ENCODE measurements at regions not wholly inside any gene's neighbourhood (a gene's known extent, or its start where the extent isn't known, plus 50 kb on each side); places are given as distances from the start of the nearest gene placed in this dataset.

- no peak for TF ChIP-seq HDGF (IDR thresholded peaks at IDR 0.05)
- TF ChIP-seq CTCF (IDR thresholded peaks at IDR 0.05 in 2 of 3, conservative IDR thresholded peaks at IDR 0.05 in 1 of 3; ENCODE audit: control insufficient read depth in 2 of 3, extremely low read depth in 1 of 3, insufficient read depth in 1 of 3, low read depth in 3 of 3, low read length in 3 of 3) = no peak
- no peak for TF ChIP-seq PAX8 (IDR thresholded peaks at IDR 0.05)
- TF ChIP-seq CREB1 (IDR thresholded peaks at IDR 0.05; ENCODE audit: low read depth) = no peak
- no peak for TF ChIP-seq TCF12 (IDR thresholded peaks at IDR 0.05; ENCODE audit: low read depth, low read length)
- TF ChIP-seq SMAD1 (IDR thresholded peaks at IDR 0.05; ENCODE audit: low read depth, partially characterized antibody) = no peak
- TF ChIP-seq NBN (IDR thresholded peaks at IDR 0.05) = no peak
- no peak for TF ChIP-seq USF1 (IDR thresholded peaks at IDR 0.05; ENCODE audit: borderline replicate concordance, extremely low read length, insufficient read depth, low read depth, low read length)
- TF ChIP-seq POLR2AphosphoS2 (IDR thresholded peaks at IDR 0.05; ENCODE audit: low read depth, low read length) = no peak
Observed at GRCh38 chr10:28926932-28927331, 249.6 kb downstream of the BAMBI start.

Measured in GM12878 (cell line).